ENCODE measurements at regions not wholly inside any gene's neighbourhood (a gene's known extent, or its start where the extent isn't known, plus 50 kb on each side); places are given as distances from the start of the nearest gene placed in this dataset.
"Not testable (repeated sequence)": the region's sequence is repeated elsewhere in the genome, so short reads cannot be mapped to it uniquely, and the experiment has no call there.

DNA sequence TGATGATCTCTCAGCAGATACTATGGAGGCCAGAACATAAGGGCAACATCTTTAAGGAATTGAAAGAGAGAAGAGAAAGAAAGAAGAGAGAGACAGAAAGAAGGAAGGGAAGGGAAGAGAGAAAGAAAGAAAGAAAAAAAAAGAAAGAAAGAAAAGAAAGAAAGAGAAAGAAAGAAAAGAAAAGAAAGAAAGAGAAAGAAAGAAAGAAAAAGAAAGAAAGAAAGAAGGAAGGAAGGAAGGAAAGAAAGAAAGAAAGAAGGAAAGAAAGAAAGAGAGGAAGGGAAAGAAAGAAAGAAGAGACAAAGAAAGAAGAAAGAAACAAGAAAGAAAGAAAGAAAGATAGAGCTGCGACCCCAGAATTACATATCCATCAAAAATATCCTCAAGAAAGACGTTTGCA, 124.9 kb downstream of the CPZ start:
- TF ChIP-seq POLR2AphosphoS5, SPI1, POLR2A, TAF1 (IDR thresholded peaks at IDR 0.05; ENCODE audit: low read depth, low read length): not testable (repeated sequence)
